Myocyte (in vitro differentiated cells): ENCODE measurements at regions not wholly inside any gene's neighbourhood (a gene's known extent, or its start where the extent isn't known, plus 50 kb on each side); places are given as distances from the start of the nearest gene placed in this dataset.
"Not testable (repeated sequence)": the region's sequence is repeated elsewhere in the genome, so short reads cannot be mapped to it uniquely, and the experiment has no call there.

Experiments used
- DNase-seq: peaks from one replicate; pipeline ENCODE4 v3.0.0-alpha.2; 2012; ENCODE audit warnings: low read depth

GRCh38 chr14:80300351-80300750 lies 89.0 kb upstream of the DIO2 start:
- no peak for DNase-seq

GRCh38 chr14:80298491-80299017 lies 87.2 kb upstream of the DIO2 start:
- no peak for DNase-seq

DNA sequence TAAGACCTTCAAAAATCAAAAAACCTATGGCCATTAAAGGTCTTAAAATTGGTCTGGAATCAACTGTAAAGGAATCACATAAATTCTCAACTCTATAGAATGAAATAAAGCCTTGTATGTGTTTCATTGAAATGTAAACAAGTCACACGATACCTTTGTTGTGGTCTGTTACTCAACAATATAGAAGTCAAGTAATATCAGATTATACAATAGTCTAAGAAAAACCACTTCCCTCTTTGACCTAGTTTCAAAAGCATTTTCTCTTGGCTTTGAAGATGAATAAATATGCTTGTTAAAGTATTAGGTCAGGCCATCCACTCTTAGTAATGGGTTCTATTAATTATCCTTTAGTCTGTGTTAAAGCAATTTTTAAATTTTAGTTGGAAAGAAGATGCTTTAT lies 79.8 kb upstream of the DIO2 start:
- no peak for DNase-seq

GRCh38 chr14:80286744-80287143 lies 75.4 kb upstream of the DIO2 start:
- DNase-seq: not testable (repeated sequence)

DNA sequence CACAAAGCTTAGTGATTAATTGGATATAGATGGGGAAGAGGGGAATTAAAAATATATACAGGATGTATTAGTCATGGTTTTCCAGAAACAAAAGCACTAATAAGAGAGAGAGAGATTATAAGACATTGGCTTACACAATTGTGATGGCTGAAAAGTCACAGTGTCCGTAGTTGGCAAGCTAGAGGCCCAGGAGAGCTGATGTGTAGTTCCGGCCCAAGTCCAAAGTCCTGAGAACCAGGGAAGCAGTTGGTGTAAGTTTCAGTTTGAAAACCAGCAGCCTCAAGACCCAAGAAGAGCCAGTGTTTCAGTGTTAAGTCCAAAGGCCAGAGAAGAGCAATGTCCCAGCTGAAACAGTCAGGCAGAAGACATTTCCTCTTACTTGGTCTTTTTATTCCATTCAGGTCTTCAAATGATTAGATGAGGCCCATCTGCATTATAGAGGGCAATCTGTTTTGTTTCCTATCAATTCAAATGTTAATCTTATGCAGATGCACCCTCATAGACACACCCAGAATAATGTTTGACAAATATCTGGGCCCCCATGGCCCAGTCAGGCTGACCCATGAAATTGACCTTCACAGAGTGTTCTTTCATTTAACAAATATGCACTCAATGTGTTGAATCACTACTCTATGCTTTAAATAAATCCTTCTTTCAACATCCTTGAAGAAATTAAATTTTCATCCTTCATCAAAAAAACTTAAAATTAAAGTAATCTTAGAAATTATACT lies 67.2 kb upstream of the DIO2 start:
- DNase-seq: no peak

DNA sequence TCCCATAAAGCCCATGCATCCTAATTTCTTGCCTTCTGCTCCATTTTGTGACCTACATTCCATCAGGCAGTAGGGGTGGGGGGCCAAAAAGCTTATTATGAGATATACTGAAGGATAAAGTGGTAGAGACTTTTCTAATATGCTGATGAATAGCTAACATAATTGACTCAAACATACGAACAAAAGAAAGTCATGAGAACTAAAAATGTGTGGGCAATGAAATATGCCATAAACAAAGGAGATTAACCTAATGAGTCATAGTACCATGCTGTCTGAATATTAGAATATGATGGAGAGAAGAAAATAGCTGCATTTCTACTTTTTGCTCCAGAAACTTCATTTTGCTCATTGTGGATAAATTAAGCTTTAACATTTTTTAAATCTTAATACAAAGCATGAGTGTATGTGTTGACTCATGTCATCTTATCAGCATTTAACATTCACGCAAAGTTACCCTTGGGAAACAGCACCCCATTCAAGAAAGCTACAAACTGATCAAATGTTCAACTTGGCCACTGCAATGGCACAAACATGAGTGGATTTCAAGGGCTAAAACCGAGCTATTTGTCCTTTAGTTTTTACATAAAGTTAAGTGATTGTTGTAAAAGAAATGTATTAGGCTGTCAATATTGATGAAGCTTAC lies 64.0 kb upstream of the DIO2 start:
- peak; percentile 19 for DNase-seq

- not testable (repeated sequence) for DNase-seq
Observed at GRCh38 chr14:80274310-80274709, 63.0 kb upstream of the DIO2 start.

GRCh38 chr14:80271389-80271788 lies 60.1 kb upstream of the DIO2 start:
- no peak for DNase-seq

DNA sequence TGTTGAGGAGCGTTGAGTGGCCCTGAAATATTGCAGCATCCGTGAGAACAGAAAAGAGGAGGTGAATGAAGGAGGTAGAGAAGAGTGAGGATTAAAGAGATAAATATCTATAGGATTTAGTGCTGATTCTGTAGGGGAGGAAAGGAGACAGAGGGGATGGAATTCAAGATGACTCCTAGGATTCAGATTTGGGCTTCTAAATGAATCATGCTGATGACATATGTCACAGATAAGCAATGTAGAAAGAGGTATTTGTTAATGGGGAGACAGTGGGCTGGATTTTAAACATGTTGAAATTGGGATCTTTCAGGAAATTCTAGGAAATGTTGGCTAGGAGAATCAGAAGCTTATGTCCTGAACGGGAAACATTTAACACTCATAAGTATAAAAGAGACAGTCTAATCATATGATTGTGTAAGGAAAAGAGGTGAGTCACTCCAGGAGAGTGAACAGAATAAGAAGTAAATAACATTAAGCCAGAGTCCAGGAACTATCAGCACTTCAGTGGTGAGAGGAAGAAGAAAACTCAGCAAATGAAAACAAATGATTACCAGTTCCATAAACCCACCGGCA lies 58.1 kb upstream of the DIO2 start:
- DNase-seq: no peak

DNA sequence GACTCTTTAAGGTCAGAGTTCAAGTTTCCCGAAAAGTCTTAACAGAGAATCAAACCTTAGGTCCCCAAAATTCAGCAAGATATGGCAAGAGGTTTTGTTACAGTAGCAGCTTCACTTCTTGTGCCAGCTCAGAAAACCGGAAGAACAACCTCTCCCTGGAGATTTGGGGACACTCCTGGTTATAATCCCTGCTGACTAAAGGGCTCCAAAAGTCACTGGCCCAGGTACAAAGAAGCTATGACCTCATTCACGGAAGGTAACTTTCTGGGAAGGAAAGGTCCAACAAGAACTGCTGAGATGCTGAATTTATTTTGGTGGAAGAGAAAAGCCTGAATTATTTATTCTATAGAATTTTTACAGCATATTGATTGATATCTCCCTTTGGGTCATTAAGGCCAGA lies 55.6 kb upstream of the DIO2 start:
- no peak for DNase-seq

DNA sequence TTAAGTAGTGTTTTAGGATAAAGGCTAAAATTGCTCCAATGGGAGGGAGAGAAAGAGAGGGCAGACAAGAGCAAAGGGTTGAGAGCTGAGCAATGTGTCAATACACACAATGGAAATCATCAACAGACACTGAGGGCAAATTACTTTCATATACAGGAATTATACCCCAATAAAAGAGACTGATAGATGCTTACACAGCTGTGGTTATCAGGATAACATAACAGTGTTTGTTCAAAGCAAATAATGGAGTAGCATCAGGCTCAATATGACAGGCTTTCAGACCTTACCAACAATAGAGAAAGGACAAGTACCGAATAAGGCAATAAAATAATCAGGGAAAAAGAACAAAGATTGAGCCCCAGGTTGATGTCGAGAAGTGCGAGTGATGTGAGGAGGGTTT lies 53.4 kb upstream of the DIO2 start:
- no peak for DNase-seq
